ENCODE measurements at regions not wholly inside any gene's neighbourhood (a gene's known extent, or its start where the extent isn't known, plus 50 kb on each side); places are given as distances from the start of the nearest gene placed in this dataset.

DNA sequence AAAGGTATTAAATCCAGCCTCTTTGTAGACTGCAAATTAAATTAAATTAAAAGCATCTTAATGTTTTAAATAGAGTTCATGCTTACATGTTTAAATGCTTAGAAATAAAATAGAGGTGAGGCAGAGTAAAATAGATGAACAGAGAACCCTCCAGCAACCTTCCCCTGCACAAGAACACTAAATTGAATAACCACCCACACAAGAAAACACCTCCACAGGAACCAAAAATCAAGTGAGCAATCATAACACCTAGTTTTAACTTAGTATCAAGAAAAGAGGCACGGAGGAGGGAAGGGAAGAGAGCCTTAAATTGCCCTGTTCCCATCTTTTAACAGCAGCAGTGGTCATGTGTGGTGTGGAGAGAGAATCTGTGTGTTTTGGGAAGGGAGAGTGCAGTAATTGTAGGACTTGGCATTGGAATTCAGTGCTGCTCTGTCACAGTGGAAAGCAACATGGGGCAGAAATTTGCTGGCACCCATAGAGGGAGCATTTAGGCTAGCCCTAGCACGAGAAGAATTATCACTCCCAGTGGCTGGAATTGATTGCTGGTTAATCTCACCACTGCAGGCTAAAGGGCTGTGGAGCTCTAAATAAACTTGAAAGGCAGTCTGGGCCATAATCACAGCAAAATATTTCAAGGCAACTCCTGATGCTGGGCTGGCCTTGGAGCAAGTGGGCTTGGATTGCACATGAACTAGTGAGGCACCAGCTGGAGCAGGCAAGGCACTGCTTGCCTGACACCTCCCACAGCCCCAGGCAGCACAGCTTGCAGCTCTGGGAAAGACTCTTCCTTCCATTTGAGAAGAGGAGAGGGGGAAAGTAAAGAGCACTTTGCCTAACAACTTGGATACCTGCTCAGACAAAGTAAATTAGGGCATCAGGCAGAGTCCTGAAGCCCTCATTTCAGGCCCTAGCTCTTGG is 1478.8 kb downstream of the NCAM2 start:
- Histone ChIP-seq H3K27ac (ENCODE audit: insufficient read depth, low read length, poor library complexity, severe bottlenecking) (no peak overlapping the region), H3K4me3 (ENCODE audit: low read depth, low read length) (no peak overlapping the region), H3K9me3 (ENCODE audit: control insufficient read depth in 2 of 2, low read length in 2 of 2) (peaks cover 3 to 14% of the 10 kb centered on the region in 2 experiments), H3K27me3 (ENCODE audit: control insufficient read depth, insufficient read depth, low read length) (no peaks in the 10 kb centered on the region), H3K36me3 (ENCODE audit: control insufficient read depth, insufficient read depth, low read length) (no peaks in the 10 kb centered on the region), H3K4me1 (ENCODE audit: control insufficient read depth, insufficient read depth, low read length, poor library complexity, severe bottlenecking) (no peaks in the 10 kb centered on the region)
- no peak overlapping the region for H3K27ac Mint-ChIP-seq
- H3K4me3 Mint-ChIP-seq = no peak overlapping the region
- H3K27me3 Mint-ChIP-seq = no peaks in the 10 kb centered on the region
- H3K9me3 Mint-ChIP-seq = peaks cover 0 to 13% (median 6%) of the 10 kb centered on the region in 7 donors
- DNase-seq (no peak), ATAC-seq (ENCODE audit: low read depth in 2 of 2) (no peak)
- H3K36me3 Mint-ChIP-seq = no peaks in the 10 kb centered on the region
- no peaks in the 10 kb centered on the region for H3K4me1 Mint-ChIP-seq

DNA sequence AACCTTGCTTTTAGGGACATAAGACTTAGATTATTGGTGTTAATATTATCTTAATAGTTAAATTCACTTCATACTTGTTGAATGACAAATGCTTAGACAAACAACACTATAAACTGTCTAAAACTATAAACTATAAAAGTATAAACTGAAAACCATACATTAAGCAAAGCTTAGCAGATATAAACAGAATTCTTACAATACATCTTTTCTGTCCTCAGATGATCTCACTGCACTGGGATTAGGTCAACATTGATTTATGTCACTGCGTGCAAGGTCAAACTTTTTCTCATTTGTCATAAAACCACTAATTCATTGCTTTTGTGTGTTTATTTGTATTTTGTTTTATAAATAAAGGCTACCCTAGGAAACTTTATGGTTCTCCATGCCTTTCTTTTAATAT is 1491.8 kb downstream of the NCAM2 start:
- H3K36me3 Mint-ChIP-seq = no peaks in the 10 kb centered on the region
- H3K4me3 Mint-ChIP-seq = no peak overlapping the region
- H3K27ac Mint-ChIP-seq = no peak overlapping the region
- Histone ChIP-seq H3K27ac (ENCODE audit: insufficient read depth, low read length, poor library complexity, severe bottlenecking) (no peak overlapping the region), H3K27me3 (ENCODE audit: control insufficient read depth, insufficient read depth, low read length) (no peaks in the 10 kb centered on the region), H3K36me3 (ENCODE audit: control insufficient read depth, insufficient read depth, low read length) (no peaks in the 10 kb centered on the region), H3K4me1 (ENCODE audit: control insufficient read depth, insufficient read depth, low read length, poor library complexity, severe bottlenecking) (no peaks in the 10 kb centered on the region), H3K9me3 (ENCODE audit: control insufficient read depth in 2 of 2, low read length in 2 of 2) (peaks cover 2 to 9% of the 10 kb centered on the region in 2 experiments), H3K4me3 (ENCODE audit: low read depth, low read length) (no peak overlapping the region)
- no peak for DNase-seq
- no peak for ATAC-seq (ENCODE audit: low read depth in 2 of 2)
- H3K27me3 Mint-ChIP-seq = no peaks in the 10 kb centered on the region
- peaks cover 0 to 8% (median 4%) of the 10 kb centered on the region in 7 donors for H3K9me3 Mint-ChIP-seq
- no peaks in the 10 kb centered on the region for H3K4me1 Mint-ChIP-seq

DNA sequence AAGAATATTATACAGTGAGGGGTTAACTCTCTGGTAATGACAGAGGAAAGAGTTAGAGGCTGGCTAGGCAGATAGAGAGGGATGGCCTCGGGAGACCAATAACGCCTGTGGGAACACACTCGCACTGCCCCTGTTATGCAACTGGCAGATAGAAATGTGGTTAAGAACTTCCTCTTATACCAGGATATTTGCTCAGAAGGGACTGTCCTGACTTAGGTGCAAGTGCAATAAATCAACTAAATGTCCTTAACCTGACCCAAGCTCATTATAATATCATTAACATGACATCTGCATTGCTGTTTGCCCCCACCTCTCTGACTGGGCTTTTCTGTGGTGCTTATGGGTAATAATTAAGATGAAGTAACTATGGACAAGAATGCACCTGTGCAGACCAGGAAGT is 1518.0 kb downstream of the NCAM2 start:
- H3K27ac ChIP-seq (ENCODE audit: insufficient read depth, low read length, poor library complexity, severe bottlenecking) = no peak overlapping the region
- H3K4me3 ChIP-seq (ENCODE audit: low read depth, low read length) = no peak overlapping the region
- H3K4me3 Mint-ChIP-seq = no peak overlapping the region
- H3K9me3 ChIP-seq (ENCODE audit: control insufficient read depth in 2 of 2, low read length in 2 of 2) = peaks cover 6 to 7% of the 10 kb centered on the region in 2 experiments
- peak overlapping the region in 1 of 3 donors; percentile 26 for H3K27ac Mint-ChIP-seq
- H3K36me3 ChIP-seq (ENCODE audit: control insufficient read depth, insufficient read depth, low read length) = no peaks in the 10 kb centered on the region
- H3K27me3 ChIP-seq (ENCODE audit: control insufficient read depth, insufficient read depth, low read length) = no peaks in the 10 kb centered on the region
- ATAC-seq (ENCODE audit: low read depth in 2 of 2) (no peak), DNase-seq (no peak)
- no peaks in the 10 kb centered on the region for H3K4me1 Mint-ChIP-seq
- H3K27me3 Mint-ChIP-seq = no peaks in the 10 kb centered on the region
- peaks cover 1 to 16% (median 7%) of the 10 kb centered on the region in 7 donors for H3K9me3 Mint-ChIP-seq
- H3K36me3 Mint-ChIP-seq = no peaks in the 10 kb centered on the region
- no peaks in the 10 kb centered on the region for H3K4me1 ChIP-seq (ENCODE audit: control insufficient read depth, insufficient read depth, low read length, poor library complexity, severe bottlenecking)

DNA sequence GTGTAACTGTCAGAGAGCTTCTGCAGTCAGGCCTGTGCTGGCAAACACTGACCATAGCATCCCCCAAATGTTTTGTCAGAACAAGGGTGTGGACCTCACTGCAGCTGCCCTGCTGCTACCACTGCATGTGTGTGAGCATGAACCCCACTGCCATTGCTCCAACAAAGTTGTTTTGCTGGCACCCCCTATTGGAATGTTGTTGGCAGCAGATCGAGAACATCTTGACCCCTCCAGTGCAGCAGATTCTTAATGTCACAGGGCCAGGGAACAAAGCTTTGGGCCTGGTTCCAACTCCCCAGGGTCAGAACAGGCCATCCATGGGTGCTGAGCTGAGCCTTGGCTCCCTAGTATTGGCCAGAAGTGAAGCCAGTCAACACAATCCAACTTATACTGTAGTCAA is 1537.4 kb downstream of the NCAM2 start:
- Mint-ChIP-seq H3K27ac (no peak overlapping the region), H3K36me3 (no peaks in the 10 kb centered on the region), H3K4me3 (no peak overlapping the region), H3K4me1 (no peaks in the 10 kb centered on the region), H3K9me3 (peaks cover 8 to 51% (median 12%) of the 10 kb centered on the region in 7 donors), H3K27me3 (no peaks in the 10 kb centered on the region)
- ATAC-seq (ENCODE audit: low read depth in 2 of 2) = no peak
- H3K36me3 ChIP-seq (ENCODE audit: control insufficient read depth, insufficient read depth, low read length) = no peaks in the 10 kb centered on the region
- H3K4me3 ChIP-seq (ENCODE audit: low read depth, low read length) = no peak overlapping the region
- H3K27ac ChIP-seq (ENCODE audit: insufficient read depth, low read length, poor library complexity, severe bottlenecking) = no peak overlapping the region
- no peaks in the 10 kb centered on the region for H3K27me3 ChIP-seq (ENCODE audit: control insufficient read depth, insufficient read depth, low read length)
- H3K4me1 ChIP-seq (ENCODE audit: control insufficient read depth, insufficient read depth, low read length, poor library complexity, severe bottlenecking) = no peaks in the 10 kb centered on the region
- no peak for DNase-seq
- peaks cover 6 to 20% of the 10 kb centered on the region in 2 experiments for H3K9me3 ChIP-seq (ENCODE audit: control insufficient read depth in 2 of 2, low read length in 2 of 2)

DNA sequence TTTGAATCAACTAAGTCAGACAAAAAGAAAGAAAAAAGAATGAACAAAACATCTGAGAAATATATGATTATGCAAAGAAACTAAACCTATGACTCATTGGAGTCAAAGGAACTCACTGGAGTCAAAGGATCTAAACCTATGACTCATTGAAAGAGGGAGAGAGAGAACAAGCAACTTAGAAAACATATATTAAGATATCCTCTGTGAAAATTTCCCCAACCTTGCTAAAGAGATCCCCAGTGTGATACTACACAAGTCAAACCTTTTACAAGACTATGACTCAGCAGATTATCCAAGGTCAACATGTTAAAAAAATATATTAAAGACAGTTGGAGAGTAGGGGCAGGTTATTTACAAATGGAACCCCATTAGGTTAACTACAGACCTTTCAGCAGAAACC is 1538.3 kb downstream of the NCAM2 start:
- H3K4me1 ChIP-seq (ENCODE audit: control insufficient read depth, insufficient read depth, low read length, poor library complexity, severe bottlenecking) = no peaks in the 10 kb centered on the region
- H3K9me3 Mint-ChIP-seq = peaks cover 10 to 57% (median 12%) of the 10 kb centered on the region in 7 donors
- DNase-seq = no peak
- no peak overlapping the region for H3K27ac ChIP-seq (ENCODE audit: insufficient read depth, low read length, poor library complexity, severe bottlenecking)
- H3K27me3 ChIP-seq (ENCODE audit: control insufficient read depth, insufficient read depth, low read length) = no peaks in the 10 kb centered on the region
- H3K27me3 Mint-ChIP-seq = no peaks in the 10 kb centered on the region
- no peak overlapping the region for H3K4me3 ChIP-seq (ENCODE audit: low read depth, low read length)
- no peaks in the 10 kb centered on the region for H3K36me3 Mint-ChIP-seq
- H3K4me3 Mint-ChIP-seq = no peak overlapping the region
- no peak for ATAC-seq (ENCODE audit: low read depth in 2 of 2)
- no peaks in the 10 kb centered on the region for H3K4me1 Mint-ChIP-seq
- H3K36me3 ChIP-seq (ENCODE audit: control insufficient read depth, insufficient read depth, low read length) = no peaks in the 10 kb centered on the region
- no peak overlapping the region for H3K27ac Mint-ChIP-seq
- peaks cover 8 to 20% of the 10 kb centered on the region in 2 experiments for H3K9me3 ChIP-seq (ENCODE audit: control insufficient read depth in 2 of 2, low read length in 2 of 2)

DNA sequence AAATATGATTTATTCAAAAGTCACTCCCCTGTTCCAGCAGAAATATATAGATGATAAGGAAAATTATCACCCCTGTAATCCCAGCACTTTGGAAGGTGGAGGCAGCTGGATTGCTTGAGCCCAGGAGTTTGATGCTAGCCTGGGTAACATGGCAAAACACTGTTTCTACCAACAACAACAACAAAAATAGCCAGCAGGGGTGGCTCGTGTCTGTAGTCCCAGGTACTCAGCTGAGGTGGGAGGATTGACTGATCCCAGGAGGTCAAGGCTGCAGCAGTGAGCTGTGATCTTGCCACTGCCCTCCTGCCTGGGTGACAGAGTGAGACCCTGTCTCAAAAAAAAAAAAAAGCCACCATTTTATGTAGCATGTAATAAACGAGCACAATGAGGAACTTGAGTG is 1546.5 kb downstream of the NCAM2 start:
- Mint-ChIP-seq H3K27me3 (no peaks in the 10 kb centered on the region), H3K4me1 (no peaks in the 10 kb centered on the region), H3K36me3 (no peaks in the 10 kb centered on the region), H3K4me3 (no peak overlapping the region), H3K9me3 (peaks cover 6 to 38% (median 9%) of the 10 kb centered on the region in 7 donors), H3K27ac (no peak overlapping the region)
- H3K4me1 ChIP-seq (ENCODE audit: control insufficient read depth, insufficient read depth, low read length, poor library complexity, severe bottlenecking) = no peaks in the 10 kb centered on the region
- no peak overlapping the region for H3K27ac ChIP-seq (ENCODE audit: insufficient read depth, low read length, poor library complexity, severe bottlenecking)
- no peak overlapping the region for H3K4me3 ChIP-seq (ENCODE audit: low read depth, low read length)
- ATAC-seq (ENCODE audit: low read depth in 2 of 2) (no peak), DNase-seq (no peak)
- H3K36me3 ChIP-seq (ENCODE audit: control insufficient read depth, insufficient read depth, low read length) = no peaks in the 10 kb centered on the region
- H3K27me3 ChIP-seq (ENCODE audit: control insufficient read depth, insufficient read depth, low read length) = no peaks in the 10 kb centered on the region
- peaks cover 2 to 3% of the 10 kb centered on the region in 2 experiments for H3K9me3 ChIP-seq (ENCODE audit: control insufficient read depth in 2 of 2, low read length in 2 of 2)

DNA sequence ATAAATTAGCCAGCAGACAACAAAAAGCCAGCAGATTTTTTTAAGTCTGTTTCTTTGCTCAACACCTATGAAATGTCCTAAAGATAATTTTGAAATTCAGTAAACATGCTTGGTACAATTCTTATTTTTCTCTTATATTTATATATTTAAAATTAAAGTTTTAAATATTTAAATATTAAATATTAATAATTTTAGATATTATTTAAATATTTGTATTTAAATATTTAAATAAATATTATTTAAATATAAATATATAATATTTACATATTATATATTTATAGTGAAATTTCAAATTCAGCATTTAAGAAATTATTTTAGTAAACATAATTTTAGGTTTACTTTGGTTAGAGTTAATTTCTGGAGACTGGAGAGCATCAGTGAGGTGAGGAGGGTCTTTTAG is 1554.2 kb downstream of the NCAM2 start:
- Mint-ChIP-seq H3K9me3 (peaks cover 0 to 17% (median 4%) of the 10 kb centered on the region in 7 donors), H3K4me1 (no peaks in the 10 kb centered on the region), H3K36me3 (no peaks in the 10 kb centered on the region), H3K27me3 (no peaks in the 10 kb centered on the region), H3K27ac (no peak overlapping the region), H3K4me3 (no peak overlapping the region)
- Histone ChIP-seq H3K4me1 (ENCODE audit: control insufficient read depth, insufficient read depth, low read length, poor library complexity, severe bottlenecking) (no peaks in the 10 kb centered on the region), H3K36me3 (ENCODE audit: control insufficient read depth, insufficient read depth, low read length) (no peaks in the 10 kb centered on the region), H3K4me3 (ENCODE audit: low read depth, low read length) (no peak overlapping the region), H3K27ac (ENCODE audit: insufficient read depth, low read length, poor library complexity, severe bottlenecking) (no peak overlapping the region), H3K27me3 (ENCODE audit: control insufficient read depth, insufficient read depth, low read length) (no peaks in the 10 kb centered on the region), H3K9me3 (ENCODE audit: control insufficient read depth in 2 of 2, low read length in 2 of 2) (peaks cover 0 to under 1% of the 10 kb centered on the region in 2 experiments)
- DNase-seq (no peak), ATAC-seq (ENCODE audit: low read depth in 2 of 2) (no peak)
